AG20443 (cell line): ENCODE measurements at regions not wholly inside any gene's neighbourhood (a gene's known extent, or its start where the extent isn't known, plus 50 kb on each side); places are given as distances from the start of the nearest gene placed in this dataset.
"Not testable (repeated sequence)": the region's sequence is repeated elsewhere in the genome, so short reads cannot be mapped to it uniquely, and the experiment has no call there.

Experiments used
- DNase-seq: peaks from one replicate; pipeline ENCODE4 v3.0.0; 2012; ENCODE audit warnings: low spot score, mixed read lengths

- DNase-seq, result no peak
Observed at GRCh38 chr3:80618295-80619256, 850.8 kb upstream of the ROBO1 start.

GRCh38 chr3:80612366-80612765 lies 844.6 kb upstream of the ROBO1 start:
- no peak for DNase-seq

- DNase-seq, result not testable (repeated sequence)
Observed at GRCh38 chr3:80608072-80608471, 840.3 kb upstream of the ROBO1 start.

GRCh38 chr3:80606073-80606472 lies 838.3 kb upstream of the ROBO1 start:
- DNase-seq, result no peak

GRCh38 chr3:80601479-80601878 lies 833.7 kb upstream of the ROBO1 start:
- no peak for DNase-seq

GRCh38 chr3:80592792-80593191 lies 825.0 kb upstream of the ROBO1 start:
- no peak for DNase-seq

- DNase-seq, result no peak
Observed at GRCh38 chr3:80586338-80586737, 818.5 kb upstream of the ROBO1 start.

GRCh38 chr3:80580146-80580545 lies 812.3 kb upstream of the ROBO1 start:
- no peak for DNase-seq

- no peak for DNase-seq
Observed at GRCh38 chr3:80564391-80564790, 796.6 kb upstream of the ROBO1 start.

GRCh38 chr3:80559701-80560100 lies 791.9 kb upstream of the ROBO1 start:
- no peak for DNase-seq

- no peak for DNase-seq
Observed at GRCh38 chr3:80556763-80557162, 789.0 kb upstream of the ROBO1 start.

- no peak for DNase-seq
Observed at GRCh38 chr3:80554304-80554703, 786.5 kb upstream of the ROBO1 start.

GRCh38 chr3:80553211-80553610 lies 785.4 kb upstream of the ROBO1 start:
- no peak for DNase-seq

GRCh38 chr3:80550174-80550573 lies 782.4 kb upstream of the ROBO1 start:
- no peak for DNase-seq

GRCh38 chr3:80549173-80549572 lies 781.4 kb upstream of the ROBO1 start:
- no peak for DNase-seq

- DNase-seq, result no peak
Observed at GRCh38 chr3:80543154-80543553, 775.4 kb upstream of the ROBO1 start.

- no peak for DNase-seq
Observed at GRCh38 chr3:80542456-80542855, 774.7 kb upstream of the ROBO1 start.

GRCh38 chr3:80537680-80538079 lies 769.9 kb upstream of the ROBO1 start:
- DNase-seq, result no peak

GRCh38 chr3:80535286-80535685 lies 767.5 kb upstream of the ROBO1 start:
- DNase-seq, result no peak

- no peak for DNase-seq
Observed at GRCh38 chr3:80533553-80533952, 765.8 kb upstream of the ROBO1 start.

GRCh38 chr3:80526153-80526552 lies 758.4 kb upstream of the ROBO1 start:
- no peak for DNase-seq

GRCh38 chr3:80521081-80521480 lies 753.3 kb upstream of the ROBO1 start:
- no peak for DNase-seq

GRCh38 chr3:80519436-80519835 lies 751.6 kb upstream of the ROBO1 start:
- DNase-seq, result no peak

GRCh38 chr3:80496452-80496851 lies 728.7 kb upstream of the ROBO1 start:
- DNase-seq, result no peak
